Neuronal stem cell (in vitro differentiated cells): ENCODE measurements at regions not wholly inside any gene's neighbourhood (a gene's known extent, or its start where the extent isn't known, plus 50 kb on each side); places are given as distances from the start of the nearest gene placed in this dataset.

Experiments
- DNase-seq: peaks from one replicate; pipeline ENCODE4 v3.0.0-alpha.2; 2013; ENCODE audit warnings: low spot score
- H2AFZ ChIP-seq: one replicate; pipeline ENCODE4 v1.6.1; 2013; ENCODE audit warnings: mild to moderate bottlenecking, low read length, inconsistent platforms
- H2AK5ac ChIP-seq: 2 replicates; pipeline ENCODE4 v1.6.1; 2013; ENCODE audit warnings: low read depth, mild to moderate bottlenecking, inconsistent platforms, low read length, moderate library complexity, mixed read lengths
- H2BK120ac ChIP-seq: 2 replicates; pipeline ENCODE4 v1.6.1; 2013; ENCODE audit warnings: low read depth, mild to moderate bottlenecking, inconsistent platforms, low read length, moderate library complexity, mixed read lengths
- H2BK12ac ChIP-seq: one replicate; pipeline ENCODE4 v1.6.1; 2013; ENCODE audit warnings: low read length, inconsistent platforms
- H2BK15ac ChIP-seq: 2 replicates; pipeline ENCODE4 v1.6.1; 2013; ENCODE audit warnings: mild to moderate bottlenecking, low read length, inconsistent platforms, mixed read lengths
- H2BK5ac ChIP-seq: one replicate; pipeline ENCODE4 v1.6.1; 2013; ENCODE audit warnings: inconsistent platforms, mild to moderate bottlenecking, low read length, moderate library complexity
- H3K14ac ChIP-seq: one replicate; pipeline ENCODE4 v1.6.1; 2013; ENCODE audit warnings: low read length, inconsistent platforms
- H3K18ac ChIP-seq: 2 replicates; pipeline ENCODE4 v1.6.1; 2013; ENCODE audit warnings: low read length, inconsistent platforms
- H3K23ac ChIP-seq: 2 replicates; pipeline ENCODE4 v1.6.1; 2013; ENCODE audit warnings: low read depth, mild to moderate bottlenecking, mixed read lengths, low read length, inconsistent platforms; ENCODE audit not compliant: poor library complexity
- H3K27ac ChIP-seq: replicated peaks from 3 replicates; pipeline ENCODE4 v1.5.1; 2013; ENCODE audit warnings: low read length, inconsistent platforms
- H3K27me3 ChIP-seq, 3 experiments: 2 replicates each; pipeline ENCODE4 v1.6.1; 2013; ENCODE audit warnings: low read length in 3 of 3, mild to moderate bottlenecking in 2 of 3, inconsistent platforms in 1 of 3, low read depth in 1 of 3, mixed read lengths in 1 of 3, moderate library complexity in 1 of 3; ENCODE audit not compliant: control insufficient read depth in 3 of 3, insufficient read depth in 3 of 3
- H3K36me3 ChIP-seq, 2 donors: replicated peaks in 1 of 2; 2 replicates each; pipeline ENCODE4 v1.6.1; 2013; ENCODE audit warnings: low read length in 2 of 2; ENCODE audit not compliant: control insufficient read depth in 2 of 2, insufficient read depth in 2 of 2
- H3K4ac ChIP-seq: 2 replicates; pipeline ENCODE4 v1.6.1; 2013; ENCODE audit warnings: inconsistent platforms, mild to moderate bottlenecking, low read length, moderate library complexity
- H3K4me1 ChIP-seq, 2 donors: 1 replicate in 1 of 2; 2 replicates in 1 of 2; pipeline ENCODE4 v1.6.1; 2013; ENCODE audit warnings: low read length in 2 of 2, low read depth in 1 of 2; ENCODE audit not compliant: control insufficient read depth in 2 of 2, insufficient read depth in 1 of 2
- H3K4me2 ChIP-seq: one replicate; pipeline ENCODE4 v1.6.1; 2013; ENCODE audit warnings: mild to moderate bottlenecking, low read length, inconsistent platforms; ENCODE audit not compliant: insufficient read depth, poor library complexity, severe bottlenecking
- H3K4me3 ChIP-seq, 2 donors: 2 replicates each; pipeline ENCODE4 v1.5.1; 2013; ENCODE audit warnings: low read length in 2 of 2, mild to moderate bottlenecking in 2 of 2, inconsistent platforms in 1 of 2, moderate library complexity in 1 of 2
- H3K79me1 ChIP-seq: one replicate; pipeline ENCODE4 v1.6.1; 2013; ENCODE audit warnings: low read depth, mild to moderate bottlenecking, inconsistent platforms, low read length, moderate library complexity
- H3K9ac ChIP-seq: one replicate; pipeline ENCODE4 v1.6.1; 2013; ENCODE audit warnings: mild to moderate bottlenecking, low read depth, low read length, inconsistent platforms; ENCODE audit not compliant: poor library complexity
- H3K9me3 ChIP-seq, 2 donors: replicated peaks in 1 of 2; 2 replicates each; pipeline versions ENCODE3 to v1.6.1; 2013; ENCODE audit warnings: low read length in 2 of 2, mild to moderate bottlenecking in 2 of 2, inconsistent platforms in 1 of 2, low read depth in 1 of 2, mixed read lengths in 1 of 2, moderate library complexity in 1 of 2; ENCODE audit not compliant: control insufficient read depth in 2 of 2, insufficient read depth in 1 of 2
- H4K8ac ChIP-seq: one replicate; pipeline ENCODE4 v1.6.1; 2013; ENCODE audit warnings: low read depth, mild to moderate bottlenecking, inconsistent platforms, low read length, moderate library complexity
- H4K91ac ChIP-seq: one replicate; pipeline ENCODE4 v1.6.1; 2013; ENCODE audit warnings: low read length, low read depth, mild to moderate bottlenecking, inconsistent platforms; ENCODE audit not compliant: poor library complexity
- WGBS, 2 donors: extraction: QIAGEN DNeasy Blood & Tissue Kit; methylation state at CpG; one replicate each; pipeline ENCODE4 v1.1.7; 2013; ENCODE audit warnings: missing lambda C conversion rate in 2 of 2, mixed read lengths in 1 of 2; ENCODE audit not compliant: insufficient read length in 2 of 2, insufficient replicate concordance in 1 of 2; ENCODE audit errors: extremely low coverage in 2 of 2; 5-methylcytosine and 5-hydroxymethylcytosine counted together

DNA sequence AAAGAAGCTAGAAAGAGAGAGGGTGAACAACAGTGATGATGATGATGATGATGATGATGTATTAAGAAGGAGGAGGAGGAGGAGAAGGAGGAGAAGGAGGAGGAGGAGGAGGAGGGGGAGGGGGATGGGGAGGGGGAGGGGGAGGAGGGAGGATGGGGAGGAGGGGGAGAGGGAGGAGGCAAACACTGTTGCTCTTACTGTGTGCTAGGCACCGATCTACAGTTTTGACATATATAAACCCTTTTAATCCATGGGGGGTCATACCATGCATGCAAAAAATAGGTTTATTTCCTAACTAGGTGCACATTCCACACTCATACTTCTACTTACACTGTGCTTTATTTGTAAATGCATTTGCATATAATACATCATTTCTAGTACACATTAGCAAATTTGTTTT, 482.8 kb upstream of the FAM241A start:
- Histone ChIP-seq H3K9me3 (no peaks in the 10 kb centered on the region), H2BK12ac (no peak overlapping the region), H2AK5ac (no peak overlapping the region), H3K4me1 (no peaks in the 10 kb centered on the region), H4K8ac (no peak overlapping the region), H3K4ac (no peak overlapping the region), H3K4me2 (no peak overlapping the region), H2AFZ (no peak overlapping the region), H2BK15ac (no peak overlapping the region), H3K36me3 (no peaks in the 10 kb centered on the region), H3K9ac (no peak overlapping the region), H2BK5ac (no peak overlapping the region), H3K79me1 (no peaks in the 10 kb centered on the region), H4K91ac (no peak overlapping the region), H3K27ac (no peak overlapping the region), H3K27me3 (no peaks in the 10 kb centered on the region), H3K4me3 (no peak overlapping the region), H3K18ac (no peak overlapping the region), H3K14ac (no peak overlapping the region), H3K23ac (no peak overlapping the region), H2BK120ac (no peak overlapping the region)
- WGBS, 2 donors, result no CpG with 5 or more reads among the region's 1 CpG
- DNase-seq, result no peak

DNA sequence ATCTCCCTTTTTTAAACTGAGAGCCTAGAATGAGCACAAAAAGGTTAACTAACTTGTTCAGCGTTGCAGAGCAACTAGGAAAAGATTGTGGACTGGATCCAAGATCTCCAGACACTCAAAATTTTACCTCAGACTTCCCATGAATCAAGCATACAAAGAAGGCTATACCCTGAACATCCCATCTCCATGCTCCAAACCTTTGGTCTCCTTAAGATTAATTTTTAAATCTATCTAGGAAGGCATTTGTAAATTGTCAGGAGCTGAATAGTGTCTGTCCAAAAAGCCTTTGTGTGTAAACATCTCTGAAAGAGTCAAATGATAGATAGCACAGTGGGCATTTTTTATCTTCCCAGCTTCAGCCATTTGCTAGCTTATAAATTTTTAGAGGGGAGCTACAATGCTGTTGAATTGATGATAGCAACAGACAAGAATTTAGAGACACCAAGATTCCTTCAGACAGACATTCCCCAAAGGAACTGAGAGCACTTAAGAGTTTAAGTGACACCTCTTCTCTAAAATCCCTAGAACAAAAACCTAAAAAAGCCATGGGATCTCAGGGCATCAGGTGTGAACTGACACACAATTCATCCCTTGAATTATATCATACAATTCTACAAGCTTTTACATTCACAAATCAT, 480.8 kb upstream of the FAM241A start:
- WGBS, 2 donors, result no CpG with 5 or more reads among the region's 1 CpG
- Histone ChIP-seq H2AFZ (no peak overlapping the region), H4K91ac (no peak overlapping the region), H3K23ac (no peak overlapping the region), H2BK5ac (no peak overlapping the region), H3K9me3 (no peaks in the 10 kb centered on the region), H2AK5ac (no peak overlapping the region), H3K27ac (no peak overlapping the region), H2BK12ac (no peak overlapping the region), H3K27me3 (no peaks in the 10 kb centered on the region), H2BK120ac (no peak overlapping the region), H3K14ac (no peak overlapping the region), H3K4me1 (no peaks in the 10 kb centered on the region), H4K8ac (no peak overlapping the region), H3K4ac (no peak overlapping the region), H3K4me2 (no peak overlapping the region), H3K79me1 (no peaks in the 10 kb centered on the region), H3K18ac (no peak overlapping the region), H3K4me3 (no peak overlapping the region), H3K36me3 (no peaks in the 10 kb centered on the region), H2BK15ac (no peak overlapping the region), H3K9ac (no peak overlapping the region)
- no peak for DNase-seq

DNA sequence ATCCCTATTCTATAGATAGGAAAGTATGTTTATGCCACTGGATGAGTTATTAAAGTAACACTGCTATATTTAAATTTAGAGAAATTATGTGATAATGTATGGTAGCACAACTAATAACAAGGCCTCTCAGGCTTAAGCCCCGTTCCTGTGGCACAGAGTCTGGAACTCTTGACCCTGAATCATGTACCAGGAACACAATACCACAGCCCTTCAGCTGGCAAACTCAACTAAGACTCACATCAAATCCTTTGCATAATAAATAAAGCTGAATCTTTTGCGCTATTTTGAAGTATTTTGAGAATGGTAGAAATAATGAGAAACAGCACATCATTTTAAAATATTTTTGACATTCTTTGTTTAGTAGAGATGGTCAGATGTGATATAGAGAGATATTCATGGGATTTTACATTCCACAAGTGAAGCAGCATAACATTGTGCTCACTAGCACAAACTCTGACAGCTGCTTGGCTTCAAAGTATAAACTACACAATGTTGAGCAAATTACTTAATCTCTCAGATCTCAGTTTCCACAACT, 478.4 kb upstream of the FAM241A start:
- Histone ChIP-seq H3K79me1 (no peaks in the 10 kb centered on the region), H3K27ac (no peak overlapping the region), H3K4me3 (no peak overlapping the region), H2BK12ac (no peak overlapping the region), H3K9ac (no peak overlapping the region), H2AFZ (no peak overlapping the region), H2BK120ac (no peak overlapping the region), H2AK5ac (no peak overlapping the region), H3K18ac (no peak overlapping the region), H4K8ac (no peak overlapping the region), H3K4me1 (peaks cover 0 to 4% of the 10 kb centered on the region in 2 donors), H3K4me2 (no peak overlapping the region), H3K9me3 (no peaks in the 10 kb centered on the region), H2BK5ac (no peak overlapping the region), H3K14ac (no peak overlapping the region), H2BK15ac (no peak overlapping the region), H3K27me3 (no peaks in the 10 kb centered on the region), H3K4ac (no peak overlapping the region), H3K36me3 (no peaks in the 10 kb centered on the region), H3K23ac (no peak overlapping the region), H4K91ac (no peak overlapping the region)
- no peak for DNase-seq
- no CpG with 5 or more reads among the region's 2 CpGs for WGBS, 2 donors

DNA sequence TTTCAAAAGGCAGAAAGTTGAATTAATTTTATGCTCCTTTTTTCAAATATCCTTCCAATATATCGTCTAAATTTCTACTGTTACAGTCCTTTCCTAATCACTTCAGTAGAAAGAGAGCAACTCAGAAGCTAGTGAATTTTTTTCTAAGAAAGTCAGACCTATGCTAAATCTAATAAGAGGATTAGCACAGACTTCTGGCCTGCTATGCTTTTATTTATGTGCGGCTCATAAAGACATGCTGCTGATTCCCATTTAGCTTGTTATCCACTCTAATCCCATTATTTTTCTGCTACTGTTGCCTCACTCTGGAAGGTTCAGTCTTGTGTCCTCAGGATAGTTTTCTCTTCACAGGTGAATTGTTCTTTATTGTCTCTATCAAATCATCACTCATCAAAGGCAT, 473.5 kb upstream of the FAM241A start:
- Histone ChIP-seq H3K4me1 (peaks cover 0 to 4% of the 10 kb centered on the region in 2 donors), H4K8ac (no peak overlapping the region), H3K9ac (no peak overlapping the region), H3K23ac (no peak overlapping the region), H2BK15ac (no peak overlapping the region), H2AFZ (no peak overlapping the region), H3K27ac (no peak overlapping the region), H3K36me3 (no peaks in the 10 kb centered on the region), H2BK120ac (no peak overlapping the region), H2AK5ac (no peak overlapping the region), H3K79me1 (no peaks in the 10 kb centered on the region), H3K14ac (no peak overlapping the region), H3K27me3 (no peaks in the 10 kb centered on the region), H3K4me3 (no peak overlapping the region), H3K4ac (no peak overlapping the region), H3K9me3 (no peaks in the 10 kb centered on the region), H3K4me2 (no peak overlapping the region), H2BK5ac (no peak overlapping the region), H2BK12ac (no peak overlapping the region), H4K91ac (no peak overlapping the region), H3K18ac (no peak overlapping the region)
- no CpG with 5 or more reads among the region's 2 CpGs for WGBS, 2 donors
- no peak for DNase-seq
